Esophagus squamous epithelium (tissue), 4 donors: ENCODE measurements at regions not wholly inside any gene's neighbourhood (a gene's known extent, or its start where the extent isn't known, plus 50 kb on each side); places are given as distances from the start of the nearest gene placed in this dataset.

ENCODE experiments used
- POLR2A ChIP-seq, 4 donors: fragments of 450-650 bp; IDR thresholded peaks; one replicate each; pipeline ENCODE4 v1.6.1; 2017; ENCODE audit warnings: antibody characterized with exemption in 4 of 4, mild to moderate bottlenecking in 4 of 4, moderate library complexity in 3 of 4
- TF ChIP-seq, protein P1 (sequence below), 6 experiments: fragments of 450-650 bp in 4 of 6; fragments of 200-600 bp in 2 of 6; sonication (generic) in 2 of 6; IDR thresholded peaks; one replicate each; pipeline ENCODE4 v1.5.1; 2016 to 2019; ENCODE audit warnings: antibody characterized with exemption in 6 of 6, mild to moderate bottlenecking in 4 of 6, moderate library complexity in 4 of 6

DNA sequence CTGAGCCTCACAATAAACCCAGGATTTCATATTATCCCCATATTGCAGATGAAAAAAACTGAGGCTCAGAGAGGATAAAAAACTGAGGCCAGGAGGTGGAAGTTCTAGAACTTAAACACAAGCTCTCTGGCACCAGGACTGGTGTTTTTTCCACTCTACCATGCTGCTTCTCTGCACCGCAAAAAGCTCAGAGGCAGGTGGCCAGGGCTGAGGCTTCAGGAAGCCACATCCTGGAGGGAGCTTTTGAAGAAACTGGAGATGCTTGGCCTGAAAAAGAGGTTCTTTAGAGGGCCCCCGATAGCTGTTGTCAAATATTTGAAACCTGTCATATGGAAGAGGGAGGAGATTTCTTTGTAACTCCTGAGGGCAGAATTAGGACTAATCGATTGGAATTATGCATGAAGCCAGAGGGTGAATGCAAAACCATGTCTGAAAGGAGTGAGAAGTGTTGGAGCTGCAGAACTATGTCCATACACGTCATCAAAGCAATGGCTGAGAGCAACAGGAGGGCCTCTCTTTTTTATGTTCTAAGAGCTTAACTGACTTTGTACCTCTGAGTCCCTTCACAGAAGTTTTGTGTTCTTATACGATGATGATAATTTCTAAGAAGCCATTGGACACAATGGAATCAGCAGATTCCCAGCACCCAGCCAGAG, 448.6 kb downstream of the FUT8 start:
- TF ChIP-seq, protein P1, sequence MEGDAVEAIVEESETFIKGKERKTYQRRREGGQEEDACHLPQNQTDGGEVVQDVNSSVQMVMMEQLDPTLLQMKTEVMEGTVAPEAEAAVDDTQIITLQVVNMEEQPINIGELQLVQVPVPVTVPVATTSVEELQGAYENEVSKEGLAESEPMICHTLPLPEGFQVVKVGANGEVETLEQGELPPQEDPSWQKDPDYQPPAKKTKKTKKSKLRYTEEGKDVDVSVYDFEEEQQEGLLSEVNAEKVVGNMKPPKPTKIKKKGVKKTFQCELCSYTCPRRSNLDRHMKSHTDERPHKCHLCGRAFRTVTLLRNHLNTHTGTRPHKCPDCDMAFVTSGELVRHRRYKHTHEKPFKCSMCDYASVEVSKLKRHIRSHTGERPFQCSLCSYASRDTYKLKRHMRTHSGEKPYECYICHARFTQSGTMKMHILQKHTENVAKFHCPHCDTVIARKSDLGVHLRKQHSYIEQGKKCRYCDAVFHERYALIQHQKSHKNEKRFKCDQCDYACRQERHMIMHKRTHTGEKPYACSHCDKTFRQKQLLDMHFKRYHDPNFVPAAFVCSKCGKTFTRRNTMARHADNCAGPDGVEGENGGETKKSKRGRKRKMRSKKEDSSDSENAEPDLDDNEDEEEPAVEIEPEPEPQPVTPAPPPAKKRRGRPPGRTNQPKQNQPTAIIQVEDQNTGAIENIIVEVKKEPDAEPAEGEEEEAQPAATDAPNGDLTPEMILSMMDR (IDR thresholded peaks at IDR 0.05), result no peak
- TF ChIP-seq POLR2A (IDR thresholded peaks at IDR 0.05), result no peak
